ENCODE measurements at regions not wholly inside any gene's neighbourhood (a gene's known extent, or its start where the extent isn't known, plus 50 kb on each side); places are given as distances from the start of the nearest gene placed in this dataset.

GRCh38 chr2:8271461-8271860, 410.4 kb upstream of the ID2 start:
- TF ChIP-seq CTCF (IDR thresholded peaks at IDR 0.05) (no peak), POLR2A (IDR thresholded peaks at IDR 0.05) (no peak)
